ENCODE measurements at regions not wholly inside any gene's neighbourhood (a gene's known extent, or its start where the extent isn't known, plus 50 kb on each side); places are given as distances from the start of the nearest gene placed in this dataset.

DNA sequence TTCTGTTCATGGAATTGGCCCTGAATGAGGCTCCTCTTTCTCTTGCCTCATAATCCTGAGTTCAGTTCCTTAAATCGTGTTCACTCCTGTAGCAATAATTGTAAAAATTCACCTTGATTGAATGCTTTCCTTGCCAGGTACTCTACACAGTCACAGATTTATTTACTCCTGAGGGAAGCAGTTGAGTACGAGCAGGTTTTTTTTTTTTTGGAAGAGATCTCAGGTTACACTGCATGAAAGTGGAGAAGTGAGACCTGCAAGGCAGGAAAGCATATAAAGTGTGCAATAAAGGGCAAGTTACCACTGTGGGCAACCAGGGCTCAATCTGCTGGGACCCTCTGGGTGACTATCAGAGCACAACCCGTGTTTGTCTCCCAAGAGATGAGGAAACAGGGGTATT is 93.0 kb upstream of the DOK5 start:
- no peak for TF ChIP-seq CTCF (IDR thresholded peaks at IDR 0.05)
- no peak for TF ChIP-seq EZH2 (IDR thresholded peaks at IDR 0.05)
- no peak for TF ChIP-seq EZH2phosphoT487 (IDR thresholded peaks at IDR 0.05)
